Immature natural killer cell (primary cell): ENCODE measurements at regions not wholly inside any gene's neighbourhood (a gene's known extent, or its start where the extent isn't known, plus 50 kb on each side); places are given as distances from the start of the nearest gene placed in this dataset.
"Not testable (repeated sequence)": the region's sequence is repeated elsewhere in the genome, so short reads cannot be mapped to it uniquely, and the experiment has no call there.

Experiments
- DNase-seq, 3 donors: peaks; one replicate each; pipeline ENCODE4 v3.0.0; 2022; ENCODE audit warnings: mixed read lengths in 1 of 3
- H3K27ac Mint-ChIP-seq, 6 donors: one replicate each; pipeline ENCODE4 v1.8.0; 2020; ENCODE audit warnings: mixed read lengths in 6 of 6, mild to moderate bottlenecking in 5 of 6, inconsistent platforms in 4 of 6, moderate library complexity in 3 of 6
- H3K27me3 Mint-ChIP-seq, 3 donors: one replicate each; pipeline ENCODE4 v1.8.0; 2020 to 2021; ENCODE audit warnings: low read depth in 3 of 3, mild to moderate bottlenecking in 3 of 3, mixed read lengths in 3 of 3, moderate library complexity in 3 of 3, inconsistent platforms in 1 of 3
- H3K36me3 Mint-ChIP-seq, 3 donors: one replicate each; pipeline ENCODE4 v1.8.0; 2020; ENCODE audit warnings: mixed read lengths in 3 of 3, inconsistent platforms in 2 of 3, mild to moderate bottlenecking in 2 of 3
- H3K4me1 Mint-ChIP-seq, 2 donors: one replicate each; pipeline ENCODE4 v1.8.0; 2020; ENCODE audit warnings: inconsistent platforms in 2 of 2, mild to moderate bottlenecking in 2 of 2, mixed read lengths in 2 of 2, moderate library complexity in 1 of 2
- H3K4me3 Mint-ChIP-seq, 5 donors: one replicate each; pipeline ENCODE4 v1.8.0; 2020; ENCODE audit warnings: mild to moderate bottlenecking in 5 of 5, mixed read lengths in 5 of 5, inconsistent platforms in 3 of 5, moderate library complexity in 3 of 5
- H3K9me3 Mint-ChIP-seq, 6 donors: one replicate each; pipeline ENCODE4 v1.8.0; 2020; ENCODE audit warnings: mild to moderate bottlenecking in 6 of 6, mixed read lengths in 6 of 6, inconsistent platforms in 4 of 6, moderate library complexity in 3 of 6

DNA sequence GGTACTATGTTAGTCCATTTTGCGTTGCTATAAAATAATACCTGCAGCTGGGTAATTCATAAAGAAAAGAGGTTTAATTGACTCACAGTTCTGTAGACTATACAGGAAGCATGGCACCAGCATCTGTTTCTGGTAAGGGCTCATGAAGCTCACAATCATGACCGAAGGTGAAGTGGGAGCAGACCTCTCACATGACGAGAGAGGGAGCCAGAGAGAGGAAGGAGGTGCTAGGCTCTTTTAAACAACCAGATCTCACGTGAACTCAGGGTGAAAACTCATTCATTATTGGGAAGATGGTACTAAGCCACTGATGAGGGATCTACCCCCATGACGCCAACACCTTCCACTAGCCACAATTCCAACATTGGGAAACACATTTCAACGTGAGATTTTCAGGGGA, 301.7 kb upstream of the MDFIC2 start:
- no peak for DNase-seq
- H3K27ac Mint-ChIP-seq, result no peak overlapping the region
- peaks cover 1 to 6% (median 1%) of the 10 kb centered on the region in 3 donors for H3K27me3 Mint-ChIP-seq
- H3K36me3 Mint-ChIP-seq, result no peaks in the 10 kb centered on the region
- H3K9me3 Mint-ChIP-seq, result peaks cover 0 to 3% (median 1%) of the 10 kb centered on the region in 6 donors
- H3K4me3 Mint-ChIP-seq, result no peak overlapping the region
- no peaks in the 10 kb centered on the region for H3K4me1 Mint-ChIP-seq

DNA sequence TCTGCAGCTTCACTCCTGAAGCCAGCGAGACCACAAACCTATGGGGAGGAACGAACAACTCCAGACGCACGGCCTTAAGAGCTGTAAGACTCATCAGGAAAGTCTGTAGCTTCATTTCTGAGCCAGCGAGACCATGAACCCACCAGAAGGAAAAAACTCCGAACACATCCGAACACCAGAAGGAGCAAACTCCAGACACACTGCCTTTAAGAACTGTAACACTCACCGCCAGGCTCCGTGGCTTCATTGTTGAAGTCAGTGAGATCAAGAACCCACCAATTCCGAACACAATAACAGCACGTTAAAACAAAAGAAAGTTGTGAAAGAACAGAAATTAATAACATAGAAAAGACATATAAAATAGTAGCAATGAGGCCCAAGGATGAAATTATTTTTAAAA, 300.5 kb upstream of the MDFIC2 start:
- Mint-ChIP-seq H3K36me3 (no peaks in the 10 kb centered on the region), H3K4me3 (no peak overlapping the region), H3K4me1 (no peaks in the 10 kb centered on the region), H3K27ac (no peak overlapping the region), H3K9me3 (peaks cover 0 to 2% (median under 1%) of the 10 kb centered on the region in 6 donors), H3K27me3 (peaks cover 1 to 6% (median 1%) of the 10 kb centered on the region in 3 donors)
- no peak for DNase-seq

DNA sequence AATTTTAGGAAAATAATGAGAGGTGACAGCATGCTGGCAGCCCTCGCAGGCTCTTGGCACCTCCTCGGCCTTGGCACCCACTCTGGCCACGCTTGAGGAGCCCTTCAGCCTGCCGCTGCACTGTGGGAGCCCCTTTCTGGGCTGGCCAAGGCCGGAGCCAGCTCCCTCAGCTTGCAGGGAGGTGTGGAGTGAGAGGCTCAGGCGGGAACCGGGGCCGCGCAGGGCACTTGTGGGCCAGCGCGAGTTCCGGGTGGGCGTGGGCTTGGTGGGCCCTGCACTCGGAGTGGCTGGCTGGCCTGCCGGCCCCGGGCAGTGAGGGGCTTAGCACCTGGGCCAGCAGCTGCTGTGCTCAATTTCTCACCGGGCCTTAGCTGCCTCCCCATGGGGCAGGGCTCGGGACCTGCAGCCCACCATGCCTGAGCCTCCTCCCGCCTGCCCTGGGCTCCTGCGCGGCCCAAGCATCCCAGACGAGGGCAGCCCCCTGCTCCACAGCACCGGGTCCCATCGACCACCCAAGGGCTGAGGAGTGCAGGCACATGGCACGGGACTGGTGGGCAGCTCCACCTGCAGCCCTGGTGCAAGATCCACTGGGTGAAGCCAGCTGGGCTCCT, 299.3 kb upstream of the MDFIC2 start:
- not testable (repeated sequence) for H3K4me3 Mint-ChIP-seq, DNase-seq, H3K36me3 Mint-ChIP-seq, H3K27ac Mint-ChIP-seq, H3K4me1 Mint-ChIP-seq, H3K27me3 Mint-ChIP-seq, H3K9me3 Mint-ChIP-seq

GRCh38 chr3:70608434-70608833, 296.0 kb upstream of the MDFIC2 start:
- Mint-ChIP-seq H3K27me3 (peaks cover 0 to 1% (median 1%) of the 10 kb centered on the region in 3 donors), H3K9me3 (peaks cover 0 to 1% (median 0%) of the 10 kb centered on the region in 6 donors), H3K4me3 (no peak overlapping the region), H3K27ac (no peak overlapping the region), H3K4me1 (no peaks in the 10 kb centered on the region), H3K36me3 (no peaks in the 10 kb centered on the region)
- no peak for DNase-seq

DNA sequence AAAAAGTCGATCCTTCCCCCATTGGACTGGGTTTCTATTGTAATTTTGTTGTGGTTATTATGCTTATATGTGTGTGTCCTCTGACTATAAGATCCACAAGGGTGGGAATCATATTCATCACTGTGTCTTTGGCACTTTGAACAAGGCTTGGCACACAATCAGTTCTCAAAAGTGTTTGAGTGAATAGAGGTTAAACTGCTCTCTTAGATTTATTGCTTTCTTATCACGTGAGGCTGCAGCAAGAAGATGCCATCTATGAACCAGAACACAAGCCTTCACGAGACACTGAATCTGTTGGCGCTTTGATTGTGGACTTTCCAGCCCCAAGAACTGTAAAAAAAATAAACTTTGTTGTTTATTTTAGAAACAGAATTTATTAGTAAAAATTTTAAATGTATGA, 295.0 kb upstream of the MDFIC2 start:
- H3K27ac Mint-ChIP-seq, result no peak overlapping the region
- peaks cover 0 to 1% (median 0%) of the 10 kb centered on the region in 6 donors for H3K9me3 Mint-ChIP-seq
- H3K36me3 Mint-ChIP-seq, result no peaks in the 10 kb centered on the region
- peaks cover 0 to 2% (median 0%) of the 10 kb centered on the region in 3 donors for H3K27me3 Mint-ChIP-seq
- H3K4me3 Mint-ChIP-seq, result no peak overlapping the region
- no peak for DNase-seq
- H3K4me1 Mint-ChIP-seq, result no peaks in the 10 kb centered on the region

GRCh38 chr3:70606018-70606417, 293.6 kb upstream of the MDFIC2 start:
- DNase-seq, result no peak
- Mint-ChIP-seq H3K4me3 (no peak overlapping the region), H3K4me1 (no peaks in the 10 kb centered on the region), H3K27ac (no peak overlapping the region), H3K27me3 (peaks cover 0 to 2% (median 0%) of the 10 kb centered on the region in 3 donors), H3K9me3 (no peaks in the 10 kb centered on the region), H3K36me3 (no peaks in the 10 kb centered on the region)

GRCh38 chr3:70603103-70603502, 290.7 kb upstream of the MDFIC2 start:
- no peaks in the 10 kb centered on the region for H3K36me3 Mint-ChIP-seq
- no peaks in the 10 kb centered on the region for H3K4me1 Mint-ChIP-seq
- DNase-seq, result peak in 1 of 3 donors; percentile 0
- H3K4me3 Mint-ChIP-seq, result no peak overlapping the region
- no peak overlapping the region for H3K27ac Mint-ChIP-seq
- peaks cover 0 to 5% (median 1%) of the 10 kb centered on the region in 3 donors for H3K27me3 Mint-ChIP-seq
- H3K9me3 Mint-ChIP-seq, result peaks cover 0 to 1% (median 0%) of the 10 kb centered on the region in 6 donors

DNA sequence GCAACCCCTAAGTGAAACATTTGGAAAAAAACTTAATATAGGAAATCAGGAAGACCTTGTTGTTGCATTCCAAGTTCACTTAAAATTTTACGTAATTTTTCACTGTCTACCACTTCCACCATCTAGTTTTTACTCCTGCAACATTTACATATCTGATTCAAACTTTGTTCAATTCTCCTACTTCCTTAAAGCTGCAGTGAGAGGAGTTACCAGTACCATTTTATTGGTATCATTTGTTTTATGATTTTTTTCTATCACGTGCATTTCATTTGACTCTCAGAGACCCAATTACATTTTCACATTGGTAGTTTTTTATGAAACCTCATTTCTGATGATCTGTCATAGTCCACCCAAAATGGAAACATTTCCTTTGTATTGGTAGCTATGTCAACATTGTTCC, 284.9 kb upstream of the MDFIC2 start:
- DNase-seq, result no peak
- Mint-ChIP-seq H3K4me1 (no peaks in the 10 kb centered on the region), H3K9me3 (peaks cover 0 to 2% (median 0%) of the 10 kb centered on the region in 6 donors), H3K4me3 (no peak overlapping the region), H3K36me3 (no peaks in the 10 kb centered on the region), H3K27ac (no peak overlapping the region), H3K27me3 (peaks cover 0 to 6% (median 3%) of the 10 kb centered on the region in 3 donors)

GRCh38 chr3:70583682-70584081, 271.2 kb upstream of the MDFIC2 start:
- Mint-ChIP-seq H3K36me3 (no peaks in the 10 kb centered on the region), H3K27ac (no peak overlapping the region), H3K4me1 (no peaks in the 10 kb centered on the region), H3K4me3 (no peak overlapping the region), H3K27me3 (peaks cover 0 to 2% (median 2%) of the 10 kb centered on the region in 3 donors), H3K9me3 (no peaks in the 10 kb centered on the region)
- no peak for DNase-seq

GRCh38 chr3:70582803-70583202, 270.4 kb upstream of the MDFIC2 start:
- Mint-ChIP-seq H3K36me3 (no peaks in the 10 kb centered on the region), H3K27me3 (peaks cover 0 to 3% (median 2%) of the 10 kb centered on the region in 3 donors), H3K9me3 (peaks cover 0 to 2% (median 0%) of the 10 kb centered on the region in 6 donors), H3K4me1 (no peaks in the 10 kb centered on the region), H3K4me3 (no peak overlapping the region), H3K27ac (no peak overlapping the region)
- no peak for DNase-seq

DNA sequence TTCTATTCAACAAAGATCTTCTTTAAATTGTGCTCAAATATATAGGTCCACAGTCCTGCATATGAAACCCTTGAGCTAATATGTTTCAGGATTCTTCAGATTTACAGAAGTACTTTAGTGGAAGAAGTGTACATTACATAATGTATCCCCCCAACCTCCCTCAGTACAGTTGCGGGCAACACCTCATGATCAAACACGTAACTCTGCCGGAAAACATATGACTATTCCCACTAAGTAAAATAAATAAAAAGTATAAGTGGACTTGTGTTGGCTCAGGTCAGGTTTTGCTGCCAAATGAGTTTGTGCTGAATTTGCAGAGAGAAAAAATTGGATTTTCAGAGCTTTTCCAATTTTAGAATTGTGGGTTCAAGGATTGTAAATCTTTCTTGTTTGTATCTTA, 267.6 kb upstream of the MDFIC2 start:
- no peaks in the 10 kb centered on the region for H3K4me1 Mint-ChIP-seq
- peaks cover 0 to 3% (median 0%) of the 10 kb centered on the region in 3 donors for H3K27me3 Mint-ChIP-seq
- no peak overlapping the region for H3K27ac Mint-ChIP-seq
- H3K36me3 Mint-ChIP-seq, result no peaks in the 10 kb centered on the region
- no peak overlapping the region for H3K4me3 Mint-ChIP-seq
- H3K9me3 Mint-ChIP-seq, result peaks cover 0 to 2% (median 0%) of the 10 kb centered on the region in 6 donors
- no peak for DNase-seq

- no peak for DNase-seq
- Mint-ChIP-seq H3K27me3 (peaks cover 0 to 3% (median 0%) of the 10 kb centered on the region in 3 donors), H3K4me1 (no peaks in the 10 kb centered on the region), H3K27ac (no peak overlapping the region), H3K36me3 (no peaks in the 10 kb centered on the region), H3K4me3 (no peak overlapping the region), H3K9me3 (no peaks in the 10 kb centered on the region)
These were observed 259.3 kb upstream of the MDFIC2 start for GRCh38 chr3:70571696-70572095.

DNA sequence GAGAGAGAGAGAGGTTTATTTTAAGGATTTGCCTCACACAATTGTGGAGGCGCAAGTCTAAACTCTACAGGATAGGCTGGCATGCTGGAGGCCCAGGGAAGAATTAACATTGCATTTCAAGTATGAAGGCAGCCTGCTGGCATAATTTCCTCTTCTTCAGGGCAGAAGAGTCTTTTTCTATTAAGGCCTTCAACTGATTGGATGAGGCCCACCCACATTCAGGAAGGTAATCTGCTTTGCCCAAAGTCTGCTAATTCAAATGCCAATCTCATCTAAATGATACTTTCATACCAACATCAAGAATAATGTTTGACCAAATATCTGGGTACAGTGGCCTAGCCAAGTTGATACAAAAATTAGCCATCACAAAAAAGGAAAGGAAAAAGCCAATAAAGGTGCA, 258.1 kb upstream of the MDFIC2 start:
- Mint-ChIP-seq H3K9me3 (no peaks in the 10 kb centered on the region), H3K36me3 (no peaks in the 10 kb centered on the region), H3K27me3 (peaks cover 0 to 5% (median 0%) of the 10 kb centered on the region in 3 donors), H3K4me1 (no peaks in the 10 kb centered on the region), H3K4me3 (no peak overlapping the region), H3K27ac (no peak overlapping the region)
- no peak for DNase-seq

DNA sequence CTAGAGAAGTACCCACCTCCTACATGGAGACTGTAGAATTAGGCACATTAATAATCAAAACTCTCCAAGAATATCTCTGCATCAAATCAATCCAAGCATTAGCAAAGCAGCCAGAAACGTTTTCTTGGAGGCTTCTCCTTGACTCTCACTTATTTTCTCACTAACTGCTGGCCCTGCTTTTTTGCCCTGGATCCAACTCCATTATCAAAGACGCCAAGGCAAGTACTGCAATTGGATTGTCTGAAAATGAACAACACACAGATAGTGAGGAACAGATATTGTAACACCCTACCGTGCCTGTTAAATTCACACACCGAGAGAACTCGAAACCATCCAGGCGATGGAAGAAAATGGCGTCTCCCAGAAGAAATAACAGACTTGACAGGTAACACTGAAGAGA, 256.2 kb upstream of the MDFIC2 start:
- Mint-ChIP-seq H3K36me3 (no peaks in the 10 kb centered on the region), H3K9me3 (peaks cover 0 to 3% (median 0%) of the 10 kb centered on the region in 6 donors), H3K27me3 (peaks cover 0 to 7% (median 0%) of the 10 kb centered on the region in 3 donors), H3K27ac (no peak overlapping the region), H3K4me1 (no peaks in the 10 kb centered on the region), H3K4me3 (no peak overlapping the region)
- DNase-seq, result no peak

DNA sequence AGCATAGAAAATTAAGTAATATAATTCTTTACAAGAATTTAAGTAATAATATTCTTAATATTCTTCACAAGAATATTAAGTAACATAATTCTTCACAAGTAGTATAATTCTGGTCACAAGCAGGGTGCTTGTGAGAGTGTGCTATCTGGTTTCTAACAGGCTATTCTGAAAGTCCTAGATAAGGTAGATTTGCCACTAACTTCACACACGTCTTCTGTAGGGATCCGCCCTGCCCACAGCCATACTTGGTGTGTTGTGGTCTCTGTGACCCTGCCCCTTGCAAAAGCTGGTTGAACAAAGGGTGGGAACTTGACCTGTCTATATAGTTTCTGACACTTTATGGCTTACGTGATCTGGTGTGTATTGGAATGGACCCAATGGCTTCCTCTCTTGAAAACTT, 253.4 kb upstream of the MDFIC2 start:
- H3K9me3 Mint-ChIP-seq, result peaks cover 0 to 9% (median 0%) of the 10 kb centered on the region in 6 donors
- no peak overlapping the region for H3K27ac Mint-ChIP-seq
- H3K36me3 Mint-ChIP-seq, result no peaks in the 10 kb centered on the region
- H3K4me3 Mint-ChIP-seq, result no peak overlapping the region
- H3K4me1 Mint-ChIP-seq, result no peaks in the 10 kb centered on the region
- H3K27me3 Mint-ChIP-seq, result peaks cover 0 to 10% (median 3%) of the 10 kb centered on the region in 3 donors
- no peak for DNase-seq
